Left cardiac atrium (tissue), 4 donors: ENCODE measurements at regions not wholly inside any gene's neighbourhood (a gene's known extent, or its start where the extent isn't known, plus 50 kb on each side); places are given as distances from the start of the nearest gene placed in this dataset.

Experiments
- ATAC-seq, 2 donors: fragments of 200-7000 bp; cut with Tn5 transposase; one replicate each; pipeline ENCODE4 v1.9.1; 2020; ENCODE audit warnings: mild to moderate bottlenecking in 2 of 2, moderate library complexity in 2 of 2
- DNase-seq: peaks from one replicate; pipeline ENCODE4 v3.0.0-alpha.2; 2020
- intact Hi-C, 2 donors: fragments of 100-400 bp; cut with DNase I; formaldehyde crosslinking; loops; one replicate each; pipeline versions ENCODE4 v1.14.1 to v1.15.1; 2022 to 2023
- donor health status: DM: no; HTN: yes; CAD: no.
- donor health status: DM: no; HTN: yes; CAD: no; lungs with severe emphysema.
- donor health status: DM: yes; HTN: yes; CAD: no.
- donor health status: Dilated cardiomyopathy.

DNA sequence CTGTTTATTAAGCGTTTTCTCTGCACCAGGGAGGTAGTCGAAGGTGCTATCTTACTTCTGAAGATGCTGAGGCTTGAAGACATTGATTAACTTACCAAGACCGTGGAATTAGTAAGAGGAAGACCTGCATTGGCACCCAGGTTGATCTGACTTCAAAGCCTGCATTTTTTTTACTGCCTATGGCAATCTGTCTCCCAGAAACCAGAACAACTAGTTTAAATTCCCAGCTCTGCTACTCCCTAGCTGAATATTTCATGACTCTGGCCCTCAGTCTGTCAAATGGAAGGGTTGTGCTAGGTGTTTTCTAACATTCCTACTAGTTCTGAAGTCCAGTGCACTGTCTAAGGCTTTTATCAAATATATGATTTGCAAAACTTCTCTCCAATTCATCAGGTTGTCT lies 52.0 kb upstream of the GRAMD1B start:
- ATAC-seq: no peak

DNA sequence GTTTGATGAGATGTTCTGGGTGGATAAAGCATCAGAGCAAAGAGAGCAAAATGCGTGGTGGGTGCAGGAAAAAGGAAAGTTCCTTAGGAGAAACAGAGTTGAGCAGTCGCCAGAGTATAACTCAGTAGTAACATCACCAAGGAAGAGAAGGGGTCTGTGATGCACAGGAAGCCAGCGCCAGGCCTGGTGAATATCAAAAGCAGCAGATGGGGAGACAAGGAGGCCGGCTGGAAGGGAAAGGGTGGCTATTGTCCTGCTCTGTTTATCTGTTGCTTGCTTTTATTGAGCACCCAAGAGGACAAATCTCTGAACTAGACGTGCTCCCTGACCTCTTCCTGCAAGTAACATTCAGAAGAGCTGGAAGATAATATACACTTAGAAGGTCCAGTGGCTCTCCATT lies 52.7 kb upstream of the GRAMD1B start:
- intact Hi-C loops: no loop called here
- no peak for ATAC-seq
- DNase-seq: no peak

More for the DNA sequence above, 52.0 kb upstream of the GRAMD1B start:
- DNase-seq: no peak
- intact Hi-C loops: no loop called here

DNA sequence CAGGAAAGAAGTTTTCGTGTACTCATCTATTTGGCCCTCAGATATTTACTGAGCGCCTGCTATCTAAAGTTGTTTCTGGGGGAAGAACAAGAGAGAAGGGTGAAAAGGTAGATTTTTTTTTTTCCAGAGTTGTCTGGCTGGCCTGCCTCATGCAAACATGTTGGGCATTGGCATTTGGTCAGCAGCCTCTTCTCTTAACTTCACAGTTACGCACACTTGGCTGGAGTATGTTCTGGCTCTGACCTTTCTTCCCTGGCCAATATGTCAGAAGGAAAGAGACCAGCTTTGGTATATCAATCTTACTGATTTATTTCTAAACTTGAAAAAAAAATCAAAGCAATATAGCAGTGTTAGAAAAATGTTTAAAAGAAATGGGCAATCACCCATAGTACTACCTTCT lies 54.2 kb upstream of the GRAMD1B start:
- intact Hi-C loops: no loop called here
- DNase-seq (peak; percentile 34), ATAC-seq (peak; percentile 68 to 76)

DNA sequence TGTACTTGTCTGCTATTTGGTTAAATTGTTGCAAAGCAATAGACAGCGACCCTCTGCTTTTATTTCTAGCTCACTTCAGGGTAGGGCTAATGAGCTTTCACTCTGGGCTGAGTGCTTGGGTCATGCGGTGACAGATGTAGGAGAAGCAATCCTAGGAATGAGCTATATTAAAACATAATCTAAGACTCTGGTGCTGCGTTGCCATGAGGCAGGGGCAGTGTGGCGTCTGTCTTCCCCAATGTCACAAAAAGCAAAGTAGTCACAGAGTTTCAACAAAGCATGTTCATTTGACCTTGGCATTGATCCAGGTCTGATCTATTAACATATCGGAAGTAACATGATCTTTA lies 55.5 kb upstream of the GRAMD1B start:
- DNase-seq: no peak
- ATAC-seq: no peak
- intact Hi-C loops: no loop called here

DNA sequence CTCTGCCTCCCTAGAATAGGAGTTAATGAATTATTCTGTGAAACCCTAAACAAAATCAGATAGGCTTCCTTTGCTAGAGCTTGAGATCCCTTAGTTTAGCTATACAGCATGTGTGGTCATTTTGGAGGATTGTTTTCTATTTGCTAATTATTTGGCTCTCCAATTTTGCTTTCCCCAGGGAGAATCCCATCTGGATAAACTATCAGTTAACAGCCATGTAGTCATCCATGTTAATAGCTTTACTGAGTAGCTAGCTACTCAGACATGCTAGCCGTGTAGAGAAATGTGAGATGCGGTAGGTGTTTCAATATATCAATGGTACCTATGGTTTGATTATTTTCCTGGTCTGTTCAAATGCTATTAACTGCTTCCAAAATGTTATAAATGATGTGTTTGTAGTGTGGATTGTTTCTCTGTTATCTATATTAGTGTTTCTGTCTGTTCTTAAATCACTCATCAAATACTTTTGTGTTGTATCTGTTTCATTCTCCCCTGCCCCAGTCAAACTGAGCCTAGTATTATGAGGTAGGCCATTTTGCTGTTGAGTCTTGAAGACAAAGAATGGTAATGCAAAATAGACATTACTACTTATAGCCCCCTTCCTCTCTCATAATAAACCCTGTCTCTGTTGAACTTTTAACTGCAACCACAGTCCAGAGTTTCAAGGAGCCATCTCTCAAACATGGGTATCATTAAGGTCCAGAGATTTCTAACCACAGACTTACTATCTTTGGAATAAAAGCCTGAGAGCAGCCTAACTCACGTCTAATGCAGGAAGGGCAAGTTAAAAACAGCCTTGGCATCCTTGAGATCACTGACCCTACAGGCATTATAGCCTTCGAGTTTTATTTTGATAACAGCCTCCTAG lies 56.1 kb upstream of the GRAMD1B start:
- ATAC-seq (no peak), DNase-seq (no peak)
- intact Hi-C loops: no loop called here

DNA sequence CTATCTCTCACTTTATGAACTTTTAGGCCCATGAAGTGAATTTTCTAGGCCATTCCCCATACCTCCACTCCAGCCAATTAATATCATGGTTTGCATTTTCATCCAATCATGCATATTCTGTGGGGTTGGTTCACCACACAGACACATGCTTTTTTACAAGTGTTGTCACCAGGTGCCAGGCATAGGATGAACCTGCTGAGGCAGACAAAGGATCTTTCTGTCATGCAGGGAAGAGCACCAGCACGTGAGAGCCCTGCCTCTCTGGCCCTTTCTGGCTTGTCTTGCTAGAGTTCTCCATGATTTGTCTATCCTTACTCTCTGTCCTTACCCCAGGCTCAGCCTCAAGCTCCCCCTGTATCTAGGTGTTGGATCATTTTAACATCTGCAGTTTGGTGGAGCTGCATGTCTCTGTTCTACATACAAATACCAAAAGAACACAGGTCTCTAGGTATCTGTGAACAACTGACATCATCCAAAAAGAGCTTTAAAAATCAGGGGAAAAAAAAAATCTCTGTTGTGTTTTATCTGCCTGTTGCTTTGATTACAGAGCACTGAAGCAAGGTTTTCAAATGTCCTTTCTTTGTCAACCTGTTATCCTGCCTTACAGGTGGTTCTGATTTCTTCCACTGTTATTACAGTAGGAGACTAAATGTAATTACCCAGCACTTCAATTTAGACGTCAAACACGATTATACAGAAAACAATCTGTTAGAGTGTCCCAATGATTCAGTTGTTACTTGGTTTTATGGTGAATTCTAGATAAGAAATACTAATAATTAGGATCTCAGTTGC lies 58.4 kb upstream of the GRAMD1B start:
- no peak for ATAC-seq
- no peak for DNase-seq
- intact Hi-C loops: no loop called here

DNA sequence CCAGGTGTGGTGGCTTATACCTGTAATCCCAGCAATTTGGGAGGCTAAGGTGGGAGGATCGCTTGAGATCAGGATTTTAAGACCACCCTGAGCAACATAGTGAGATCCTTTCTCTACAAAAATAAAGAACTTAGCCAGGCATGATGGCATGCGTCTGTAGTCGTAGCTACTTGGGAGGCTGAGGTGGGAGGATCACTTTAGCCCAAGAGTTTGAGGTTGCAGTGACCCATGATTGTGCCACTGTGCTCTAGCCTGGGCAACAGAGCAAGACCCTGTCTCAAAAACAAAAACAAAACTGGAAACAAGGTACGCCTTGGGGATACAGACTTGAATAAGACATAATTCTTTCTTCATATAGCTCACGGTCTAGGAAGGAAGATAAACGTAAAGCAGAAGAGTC lies 63.1 kb upstream of the GRAMD1B start:
- ATAC-seq: no peak
- intact Hi-C loops: no loop called here
- DNase-seq: no peak

DNA sequence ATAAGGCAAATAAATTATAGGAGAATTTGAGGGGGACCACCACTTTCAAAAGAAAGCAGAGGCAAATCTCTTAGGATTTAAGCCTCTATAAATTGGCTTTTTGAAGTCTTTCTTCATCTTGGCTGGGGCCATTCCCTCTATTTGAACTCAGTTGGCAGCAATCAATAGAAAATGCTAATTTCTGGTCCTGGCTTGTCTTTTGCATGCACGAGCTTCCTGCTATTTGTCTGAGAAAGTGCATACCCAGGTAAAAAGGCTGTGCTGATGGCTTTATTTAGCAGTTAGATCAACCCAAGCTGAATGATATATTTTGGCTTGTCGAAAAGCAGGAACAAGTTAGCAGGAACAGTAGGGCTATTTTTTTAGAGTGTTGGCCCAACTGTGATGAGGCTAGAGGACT lies 64.1 kb upstream of the GRAMD1B start:
- intact Hi-C loops: no loop called here
- DNase-seq (no peak), ATAC-seq (no peak)

DNA sequence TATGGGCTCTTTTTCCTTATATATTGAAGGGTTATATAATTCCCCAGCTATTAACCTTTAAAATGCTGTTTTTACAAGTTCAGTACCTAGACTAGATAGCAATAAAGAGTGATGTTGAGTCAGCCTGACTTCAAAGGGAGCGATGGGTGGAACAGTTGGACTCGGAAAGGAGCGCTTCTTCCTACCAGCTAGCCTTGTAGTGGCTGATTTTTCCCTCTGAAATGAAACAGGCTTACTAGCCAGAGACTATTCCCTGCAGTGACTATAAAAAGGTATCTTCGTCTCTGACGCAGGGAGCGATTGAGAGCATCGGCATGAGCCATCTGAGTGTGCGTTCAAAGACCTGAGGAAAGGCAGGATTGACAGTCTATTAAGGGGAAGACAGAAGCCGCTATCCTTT lies 66.0 kb upstream of the GRAMD1B start:
- no peak for DNase-seq
- ATAC-seq: no peak
- intact Hi-C loops: no loop called here

DNA sequence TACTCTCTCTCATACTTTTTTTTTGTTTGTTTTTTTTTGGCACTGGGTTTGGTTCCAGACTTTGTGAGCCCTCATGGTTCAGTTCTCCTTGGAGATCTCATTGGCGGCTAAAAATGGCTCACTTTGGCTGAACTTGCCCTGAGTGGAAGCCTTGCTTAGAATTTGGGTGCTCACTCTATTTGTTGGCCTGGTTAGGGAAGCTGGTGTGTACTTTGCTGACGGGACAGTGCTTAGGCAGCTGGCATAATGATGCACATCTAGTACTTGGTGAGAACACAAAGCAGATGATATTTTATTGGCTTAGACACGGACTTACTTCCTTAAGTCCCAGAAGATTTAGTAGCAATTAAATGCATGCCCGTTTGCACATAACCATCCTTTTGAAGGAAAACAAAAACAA lies 66.5 kb upstream of the GRAMD1B start:
- DNase-seq (no peak), ATAC-seq (peak; percentile 44 to 55)
- intact Hi-C loops: no loop called here

DNA sequence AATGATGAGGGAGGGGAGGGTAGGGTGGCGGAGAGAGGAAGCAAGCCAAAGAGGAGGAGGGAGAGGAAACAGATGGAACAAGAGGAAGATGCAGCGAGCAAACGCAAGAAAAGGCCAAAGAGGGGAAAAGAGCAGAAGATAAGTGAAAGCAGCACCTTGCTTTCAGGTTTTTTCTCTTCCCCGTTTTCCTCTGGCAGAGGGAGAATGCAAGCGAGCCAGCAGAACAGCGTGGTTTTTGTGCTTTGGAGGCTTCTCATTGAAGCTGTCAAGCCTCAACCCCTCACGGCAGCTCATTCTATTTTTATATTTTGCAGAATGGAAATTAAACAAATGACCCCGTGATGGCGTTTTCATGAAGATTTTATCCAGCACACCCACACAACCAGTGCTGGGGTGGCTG lies 67.1 kb upstream of the GRAMD1B start:
- peak; percentile 23 to 36 for ATAC-seq
- intact Hi-C loops: no loop called here
- DNase-seq: no peak

DNA sequence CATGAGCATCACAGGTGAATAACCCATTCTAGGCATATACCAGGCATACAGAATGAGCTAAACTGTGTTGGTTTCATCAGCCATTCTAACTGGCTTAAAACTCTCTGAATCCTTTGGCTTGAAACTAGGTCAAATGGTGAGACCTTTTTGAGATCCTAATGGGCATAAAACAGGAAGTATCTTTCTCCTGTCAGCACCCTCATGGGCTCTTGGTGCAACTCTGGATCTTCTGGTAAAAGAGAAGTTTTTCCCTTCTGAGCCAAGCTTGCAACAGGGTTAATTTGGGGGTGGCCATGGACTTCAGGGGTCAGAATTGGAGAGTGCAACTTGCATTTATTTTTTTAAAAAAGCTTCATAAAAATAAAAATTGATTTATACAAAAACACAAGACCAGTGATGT lies 67.9 kb upstream of the GRAMD1B start:
- DNase-seq: no peak
- no peak for ATAC-seq
- intact Hi-C loops: no loop called here

DNA sequence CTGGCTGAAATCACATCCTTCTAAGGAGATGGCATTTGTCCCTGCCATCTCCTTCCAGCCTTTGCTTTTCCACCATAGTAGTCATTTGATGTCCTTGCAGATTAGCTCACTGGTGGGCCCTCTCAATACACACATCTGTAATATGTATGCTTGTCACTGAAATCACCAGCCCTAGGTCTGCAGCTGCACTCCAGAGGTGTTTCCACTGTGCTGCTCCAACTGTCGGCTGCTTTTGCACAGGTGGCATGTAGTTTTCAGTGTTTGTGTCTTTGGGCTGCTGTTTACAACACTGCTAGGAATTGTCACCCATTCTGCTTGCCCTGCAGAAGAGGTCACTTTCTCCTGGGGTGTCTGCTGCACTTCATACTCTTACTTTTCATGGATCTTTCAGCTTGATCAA lies 69.0 kb upstream of the GRAMD1B start:
- intact Hi-C loops: no loop called here

DNA sequence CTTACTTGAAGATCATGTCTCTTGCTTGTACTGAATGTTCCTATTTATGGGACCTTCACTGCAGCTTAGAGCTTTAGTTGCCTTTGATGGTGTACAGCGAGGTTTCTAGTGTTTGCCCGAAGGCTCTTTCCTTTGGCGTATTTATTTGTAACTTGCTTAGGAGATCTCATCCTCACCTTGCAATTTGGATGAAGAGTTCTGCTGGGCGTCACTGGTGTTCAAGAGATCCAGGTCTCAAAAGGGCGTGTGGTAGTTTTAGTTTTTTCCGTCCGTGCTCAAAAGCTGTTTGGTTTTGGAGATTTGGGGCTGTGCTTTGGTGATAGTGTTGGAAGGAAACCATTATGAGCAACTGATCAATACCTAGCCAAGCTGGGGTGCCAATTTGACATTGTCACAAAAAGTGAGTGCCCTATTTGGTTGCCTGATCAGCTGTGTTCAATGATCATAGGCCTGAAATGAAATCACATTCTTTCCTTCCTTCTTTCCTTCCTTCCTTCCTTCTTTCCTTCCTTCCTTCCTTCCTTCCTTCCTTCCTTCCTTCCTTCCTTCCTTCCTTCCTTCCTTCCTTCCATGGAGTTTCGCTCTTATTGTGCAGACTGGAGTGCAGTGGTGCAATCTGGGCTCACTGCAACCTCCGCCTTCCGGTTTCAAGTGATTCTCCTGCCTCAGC lies 69.7 kb upstream of the GRAMD1B start:
- intact Hi-C loops: no loop called here
- no peak for DNase-seq
- ATAC-seq: no peak

More for the DNA sequence above, 69.0 kb upstream of the GRAMD1B start:
- no peak for DNase-seq
- no peak for ATAC-seq

DNA sequence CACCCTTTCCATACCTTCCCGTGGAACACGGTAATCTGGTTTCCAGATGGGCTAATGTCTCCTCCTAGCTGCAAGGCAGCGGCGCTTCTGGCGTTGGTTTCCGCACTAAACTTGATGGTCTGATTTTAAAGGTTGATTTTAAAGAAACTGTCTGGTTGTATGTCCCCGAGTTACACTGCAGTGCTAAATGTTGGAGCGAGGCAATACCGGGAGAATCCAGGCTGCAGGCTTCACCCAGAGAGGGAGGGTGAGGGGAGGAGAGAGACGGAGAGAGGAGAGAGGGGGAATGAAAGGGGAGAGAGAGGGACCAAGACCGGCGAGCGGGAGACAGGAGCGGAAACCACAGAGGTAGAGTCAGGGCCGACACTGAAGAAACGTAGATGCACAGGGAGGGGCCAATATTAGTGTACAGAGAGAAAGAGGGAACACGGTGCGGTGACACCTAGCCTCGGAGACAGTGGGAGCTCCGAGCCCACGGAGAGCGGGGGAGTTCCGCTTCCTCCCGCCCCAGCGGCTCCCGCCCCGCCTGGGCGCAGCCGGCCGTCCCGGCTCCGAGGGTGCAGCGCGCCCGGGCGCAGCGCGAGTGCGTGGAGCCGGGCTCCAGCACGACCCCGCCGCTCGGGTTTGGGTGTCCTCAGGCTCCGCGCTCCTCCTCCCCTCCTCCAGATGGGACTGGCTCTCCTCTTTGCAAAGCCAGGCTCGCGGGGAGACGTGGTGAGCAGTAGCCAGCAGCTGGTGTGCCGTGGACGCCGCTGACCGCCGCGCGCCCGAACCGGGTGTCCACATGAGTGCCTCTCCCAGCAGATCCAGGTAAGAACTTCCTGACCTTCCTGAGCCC lies 71.9 kb upstream of the GRAMD1B start:
- intact Hi-C loops: loop anchor here in 1 of 2 donors (2.0 kb wide), 1 partner anchor 57 kb away; no protein-coding TSS in a partner anchor
- ATAC-seq (peak; percentile 63 to 70), DNase-seq (no peak)

DNA sequence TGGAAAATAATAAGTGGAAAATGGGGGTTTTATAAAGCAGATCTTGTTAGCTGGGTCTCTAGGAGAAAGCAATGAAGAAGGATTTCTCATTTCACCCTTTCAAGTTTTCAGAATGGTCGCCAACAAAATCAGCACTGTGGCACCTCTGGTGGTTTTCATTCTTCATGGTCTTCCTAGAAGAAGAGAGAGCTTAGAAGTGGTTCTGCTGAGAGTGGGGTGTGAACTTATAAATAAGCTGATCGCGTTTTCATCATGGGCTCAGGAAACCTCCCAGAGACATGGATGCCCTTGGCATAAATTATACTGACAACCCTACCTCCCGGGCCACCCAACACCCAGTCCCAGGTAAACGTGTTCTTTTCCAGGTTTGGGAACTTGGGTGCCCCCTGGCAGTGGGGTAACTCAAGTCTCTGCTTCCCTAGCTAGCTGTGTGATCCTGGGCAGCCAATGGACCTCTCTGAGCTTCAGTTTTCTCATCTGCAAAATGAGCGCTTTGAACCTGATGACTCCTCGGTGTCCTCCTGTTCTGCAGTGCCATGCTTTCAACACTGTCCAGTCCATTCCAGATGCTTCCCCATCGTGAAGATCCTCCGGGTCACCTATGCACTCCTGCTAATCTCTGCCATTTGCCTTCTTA lies 72.6 kb upstream of the GRAMD1B start:
- no peak for ATAC-seq
- DNase-seq: no peak
- intact Hi-C loops: no loop called here

DNA sequence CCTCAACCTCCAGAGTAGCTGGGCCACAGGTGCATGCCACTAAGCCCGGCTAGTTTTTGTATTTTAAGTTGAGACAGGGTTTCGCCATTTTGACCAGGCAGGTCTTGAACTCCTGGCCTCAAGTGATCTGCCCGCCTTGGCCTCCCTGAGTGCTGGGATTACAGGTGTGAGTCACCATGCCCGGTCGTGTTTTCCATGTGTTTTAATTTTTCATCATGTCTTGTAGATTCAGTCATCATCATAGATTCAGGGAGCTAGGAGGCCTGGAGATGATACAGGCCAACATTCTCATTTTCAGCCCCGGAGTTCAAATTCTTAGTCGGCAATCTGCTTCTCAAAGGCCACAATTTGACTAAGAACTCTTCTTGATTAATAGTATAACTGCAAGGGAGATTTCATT lies 73.5 kb upstream of the GRAMD1B start:
- intact Hi-C loops: no loop called here
- DNase-seq (no peak), ATAC-seq (no peak)

DNA sequence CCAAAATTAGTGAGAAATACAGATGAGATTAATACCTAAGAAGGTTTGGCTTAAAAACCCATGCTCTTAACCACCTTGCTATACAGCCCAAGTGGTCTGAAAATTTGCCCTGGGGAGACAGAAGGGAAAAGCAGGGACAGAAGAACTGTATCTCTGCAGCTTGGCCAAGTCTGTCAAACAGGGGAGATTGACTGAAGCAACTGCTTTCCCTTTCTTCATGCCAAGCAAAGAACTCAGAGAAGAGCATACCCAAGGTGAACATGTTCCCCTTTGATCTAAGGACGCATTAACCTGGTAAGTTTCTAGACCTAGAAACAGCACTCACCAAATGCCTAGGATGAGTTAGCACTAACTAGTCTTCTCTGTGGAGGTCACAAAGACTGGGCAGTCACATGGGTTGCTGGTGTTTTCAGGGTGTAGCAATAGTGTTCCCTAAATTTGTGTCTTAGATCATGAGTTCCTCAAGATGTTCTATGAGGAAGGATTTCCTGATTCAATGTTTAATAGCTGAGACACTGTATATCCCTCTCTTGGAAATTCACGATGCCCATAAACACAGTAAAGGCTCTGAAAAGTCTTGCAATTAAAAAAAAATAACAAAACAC lies 75.6 kb upstream of the GRAMD1B start:
- ATAC-seq (no peak), DNase-seq (no peak)
- intact Hi-C loops: no loop called here
